ENCODE measurements at regions not wholly inside any gene's neighbourhood (a gene's known extent, or its start where the extent isn't known, plus 50 kb on each side); places are given as distances from the start of the nearest gene placed in this dataset.
A peak's percentile ranks its signal among the peaks of the same experiment; 100 is the strongest.

DNA sequence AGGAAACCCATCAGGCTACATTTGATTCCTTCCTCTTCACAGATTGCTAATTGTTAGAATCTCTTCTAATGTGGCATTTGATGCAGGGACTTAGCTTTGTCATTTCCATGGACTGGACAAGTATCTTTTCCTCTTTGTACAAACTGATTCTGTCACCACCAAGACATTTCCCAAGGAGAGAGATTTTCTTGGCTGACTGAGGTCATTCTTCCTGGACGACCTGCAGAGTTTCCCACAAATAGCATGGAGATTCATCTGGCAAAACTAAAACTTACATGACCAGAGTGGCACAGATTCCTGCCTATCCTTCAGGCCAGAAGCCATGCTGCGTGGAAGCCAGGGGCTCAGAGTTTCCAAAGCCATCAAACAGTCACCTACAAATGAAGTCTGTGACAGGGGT is 269.2 kb upstream of the LRTM1 start:
- H3K79me2 ChIP-seq (ENCODE audit: control insufficient read depth, insufficient read depth, low read length): no peaks in the 10 kb centered on the region
- no peaks in the 10 kb centered on the region for H3K9me3 ChIP-seq (replicated peaks; ENCODE audit: control insufficient read depth, insufficient read depth, low read length)
- H3K4me2 ChIP-seq (ENCODE audit: control insufficient read depth, insufficient read depth): no peak overlapping the region
- H3K4me3 ChIP-seq: no peak overlapping the region
- no peak overlapping the region for H3K27ac ChIP-seq (ENCODE audit: control insufficient read depth, insufficient read depth)
- in situ Hi-C loops (cut with MboI) (no loop called here), intact Hi-C loops (cut with micrococcal nuclease; ENCODE audit: unreplicated experiment) (no loop called here)
- no peak for DNase-seq (ENCODE audit: low read depth, low spot score)
- no peaks in the 10 kb centered on the region for H3K36me3 ChIP-seq (ENCODE audit: control insufficient read depth in 2 of 2, insufficient read depth in 2 of 2, low read length in 1 of 2)
- H3K9ac ChIP-seq (ENCODE audit: control insufficient read depth, insufficient read depth, low read length): no peak overlapping the region
- no TSS peak for BruUV-seq (replicated peaks)
- H3K4me1 ChIP-seq (ENCODE audit: control insufficient read depth, insufficient read depth, low read length): no peaks in the 10 kb centered on the region
- ChIA-PET POLR2A (no interaction called here), RAD21 (ENCODE audit: unreplicated experiment) (no interaction called here), CTCF (no interaction called here), SMC1A (ENCODE audit: uncharacterized antibody, unreplicated experiment) (no interaction called here)
- H2AFZ ChIP-seq (ENCODE audit: control insufficient read depth, low read depth, low read length): no peak overlapping the region
- 4% methylated on average over 2 of the region's 2 CpGs for WGBS (ENCODE audit: insufficient coverage, insufficient replicate concordance, low lambda C conversion rate, missing lambda C conversion rate)
- no peak for FAIRE-seq
- H4K20me1 ChIP-seq (ENCODE audit: control insufficient read depth, insufficient read depth): no peaks in the 10 kb centered on the region
- ATAC-seq: no peak
- no peak for TF ChIP-seq ZSCAN29 (IDR thresholded peaks at IDR 0.05)
- TF ChIP-seq NFXL1 (IDR thresholded peaks at IDR 0.05; ENCODE audit: borderline replicate concordance): no peak
- no peak for TF ChIP-seq ZNF274 (IDR thresholded peaks at IDR 0.05; ENCODE audit: insufficient read depth, insufficient read length)
- TF ChIP-seq BMI1 (IDR thresholded peaks at IDR 0.05; ENCODE audit: borderline replicate concordance): no peak
- TF ChIP-seq, protein P1, sequence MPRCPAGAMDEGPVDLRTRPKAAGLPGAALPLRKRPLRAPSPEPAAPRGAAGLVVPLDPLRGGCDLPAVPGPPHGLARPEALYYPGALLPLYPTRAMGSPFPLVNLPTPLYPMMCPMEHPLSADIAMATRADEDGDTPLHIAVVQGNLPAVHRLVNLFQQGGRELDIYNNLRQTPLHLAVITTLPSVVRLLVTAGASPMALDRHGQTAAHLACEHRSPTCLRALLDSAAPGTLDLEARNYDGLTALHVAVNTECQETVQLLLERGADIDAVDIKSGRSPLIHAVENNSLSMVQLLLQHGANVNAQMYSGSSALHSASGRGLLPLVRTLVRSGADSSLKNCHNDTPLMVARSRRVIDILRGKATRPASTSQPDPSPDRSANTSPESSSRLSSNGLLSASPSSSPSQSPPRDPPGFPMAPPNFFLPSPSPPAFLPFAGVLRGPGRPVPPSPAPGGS (IDR thresholded peaks at IDR 0.05; ENCODE audit: borderline replicate concordance, insufficient read depth, low read depth, low read length, poor library complexity, severe bottlenecking): no peak
- 0 out of 4 replicates have a peak, but pooled peaks cover 0 to 3% of the 10 kb centered on the region in 2 experiments for H3K27me3 ChIP-seq (replicated peaks in 1 of 2; ENCODE audit: control insufficient read depth in 2 of 2, insufficient read depth in 2 of 2, low read length in 1 of 2)

GRCh38 chr3:55196495-55196894 is 268.6 kb upstream of the LRTM1 start:
- ATAC-seq (no peak), DNase-seq (ENCODE audit: low read depth, low spot score) (no peak), FAIRE-seq (no peak)
- ChIA-PET RAD21 (ENCODE audit: unreplicated experiment) (no interaction called here), POLR2A (no interaction called here), CTCF (no interaction called here), SMC1A (ENCODE audit: uncharacterized antibody, unreplicated experiment) (no interaction called here)
- no TSS peak for BruUV-seq (replicated peaks)
- Histone ChIP-seq H2AFZ (ENCODE audit: control insufficient read depth, low read depth, low read length) (no peak overlapping the region), H3K79me2 (ENCODE audit: control insufficient read depth, insufficient read depth, low read length) (no peaks in the 10 kb centered on the region), H3K27me3 (replicated peaks in 1 of 2; ENCODE audit: control insufficient read depth in 2 of 2, insufficient read depth in 2 of 2, low read length in 1 of 2) (0 out of 4 replicates have a peak, but pooled peaks cover 0 to 3% of the 10 kb centered on the region in 2 experiments), H3K4me1 (ENCODE audit: control insufficient read depth, insufficient read depth, low read length) (no peaks in the 10 kb centered on the region), H3K9me3 (replicated peaks; ENCODE audit: control insufficient read depth, insufficient read depth, low read length) (no peaks in the 10 kb centered on the region), H3K36me3 (ENCODE audit: control insufficient read depth in 2 of 2, insufficient read depth in 2 of 2, low read length in 1 of 2) (no peaks in the 10 kb centered on the region), H3K4me3 (no peak overlapping the region), H4K20me1 (ENCODE audit: control insufficient read depth, insufficient read depth) (no peaks in the 10 kb centered on the region), H3K9ac (ENCODE audit: control insufficient read depth, insufficient read depth, low read length) (no peak overlapping the region), H3K27ac (ENCODE audit: control insufficient read depth, insufficient read depth) (no peak overlapping the region), H3K4me2 (ENCODE audit: control insufficient read depth, insufficient read depth) (no peak overlapping the region)
- TF ChIP-seq YBX1 (IDR thresholded peaks at IDR 0.05): no peak
- TF ChIP-seq IRF4 (IDR thresholded peaks at IDR 0.05; ENCODE audit: low read depth, low read length): no peak
- no peak for TF ChIP-seq EED (IDR thresholded peaks at IDR 0.05; ENCODE audit: low read depth)
- TF ChIP-seq NFYB (IDR thresholded peaks at IDR 0.05; ENCODE audit: insufficient read depth, low read depth, low read length): peak; percentile 70
- 38% methylated on average over 1 of the region's 1 CpG for WGBS (ENCODE audit: insufficient coverage, insufficient replicate concordance, low lambda C conversion rate, missing lambda C conversion rate)
- in situ Hi-C loops (cut with MboI) (no loop called here), intact Hi-C loops (cut with micrococcal nuclease; ENCODE audit: unreplicated experiment) (no loop called here)

Data from GM12878 (cell line).